A204.1 (cell line): ENCODE measurements at regions not wholly inside any gene's neighbourhood (a gene's known extent, or its start where the extent isn't known, plus 50 kb on each side); places are given as distances from the start of the nearest gene placed in this dataset.
"Not testable (repeated sequence)": the region's sequence is repeated elsewhere in the genome, so short reads cannot be mapped to it uniquely, and the experiment has no call there.

Source experiments
- FAIRE-seq: peaks from 2 replicates; lab custom pipeline; 2012; peaks lifted over from hg19 to GRCh38; lab: Jason Lieb, UNC

- FAIRE-seq, result no peak
Observed at GRCh38 chr2:64880193-64880951, 108.8 kb upstream of the SLC1A4 start.

DNA sequence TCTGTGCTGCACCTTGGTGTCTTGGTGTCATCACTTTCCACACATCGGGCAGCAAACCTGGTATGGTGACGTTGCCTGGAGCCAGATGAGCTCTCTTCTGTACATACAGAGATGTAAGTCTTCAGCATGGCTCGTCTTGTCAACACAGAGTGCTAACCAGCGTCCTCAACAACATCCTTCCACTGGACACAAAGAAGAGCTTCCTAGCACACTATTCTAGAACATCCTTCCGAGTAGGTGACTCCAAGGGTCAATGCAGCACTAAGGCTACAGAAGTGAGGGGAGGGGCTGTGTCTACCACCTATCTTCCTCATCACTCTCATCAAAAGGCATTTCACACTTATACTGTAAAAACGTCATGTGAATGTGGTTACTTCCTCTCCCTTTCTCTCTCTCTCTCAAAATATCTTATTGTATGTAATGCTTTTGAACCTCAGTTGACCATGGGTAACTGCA lies 108.1 kb upstream of the SLC1A4 start:
- FAIRE-seq, result no peak

- FAIRE-seq, result no peak
Observed at GRCh38 chr2:64887565-64887964, 101.6 kb upstream of the SLC1A4 start.

- FAIRE-seq, result no peak
Observed at GRCh38 chr2:64888591-64889309, 100.4 kb upstream of the SLC1A4 start.

DNA sequence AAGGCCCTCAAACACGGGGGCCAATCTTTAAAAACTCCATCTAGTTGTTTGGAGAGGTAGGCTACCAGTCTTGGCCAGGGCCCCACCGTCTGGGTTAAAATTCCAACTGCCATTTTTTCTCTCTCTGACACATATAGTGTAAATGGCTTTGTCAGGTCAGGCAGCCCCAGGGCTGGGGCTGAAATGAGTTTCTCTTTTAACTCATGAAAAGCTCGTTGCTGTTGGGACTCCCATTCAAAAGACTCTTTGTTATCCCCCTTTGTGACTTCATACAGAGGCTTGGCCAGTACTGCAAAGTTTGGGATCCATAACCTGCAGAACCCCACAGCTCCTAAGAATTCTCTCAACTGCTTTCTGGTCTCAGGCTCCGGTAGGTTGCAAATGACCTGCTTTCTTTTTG lies 99.4 kb upstream of the SLC1A4 start:
- FAIRE-seq, result no peak

- FAIRE-seq, result not testable (repeated sequence)
Observed at GRCh38 chr2:64896572-64896971, 92.6 kb upstream of the SLC1A4 start.

- FAIRE-seq, result no peak
Observed at GRCh38 chr2:64899081-64899865, 89.9 kb upstream of the SLC1A4 start.

GRCh38 chr2:64899876-64900275 lies 89.3 kb upstream of the SLC1A4 start:
- FAIRE-seq, result not testable (repeated sequence)

- no peak for FAIRE-seq
Observed at GRCh38 chr2:64904413-64905329, 84.5 kb upstream of the SLC1A4 start.

DNA sequence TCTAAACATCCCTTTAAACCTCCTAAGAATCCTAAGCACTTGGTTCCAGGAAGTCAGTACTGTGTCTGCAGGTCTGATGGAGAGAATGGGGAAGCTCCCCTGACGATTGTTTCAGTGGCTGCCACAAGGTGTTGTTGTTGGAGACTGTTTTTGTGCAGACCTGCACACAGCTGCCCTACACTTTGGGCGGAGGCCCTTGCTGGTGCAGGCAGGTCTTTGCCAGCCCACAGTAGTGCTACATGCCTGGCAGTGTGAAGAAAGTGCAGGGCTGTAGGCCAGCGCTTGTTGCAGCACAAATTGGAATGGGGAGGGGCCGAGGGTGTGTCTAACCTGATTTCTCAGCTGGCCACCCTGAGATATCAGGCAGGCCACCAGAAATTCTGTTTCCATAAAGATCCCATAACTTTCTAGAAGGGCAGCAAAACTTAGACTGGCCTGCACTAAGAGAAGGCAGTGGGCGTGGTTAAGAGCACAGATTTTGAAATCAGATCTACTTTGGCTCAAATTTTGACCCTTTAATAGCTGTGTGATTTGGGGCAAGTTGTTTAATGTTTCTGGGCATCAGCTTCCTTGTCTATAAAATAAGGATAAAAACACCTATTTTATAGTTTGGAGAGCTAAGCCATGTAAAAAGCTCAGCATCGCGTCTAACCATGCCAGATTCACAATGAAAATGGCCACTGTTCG lies 83.7 kb upstream of the SLC1A4 start:
- FAIRE-seq, result no peak

- FAIRE-seq, result no peak
Observed at GRCh38 chr2:64906853-64907536, 82.2 kb upstream of the SLC1A4 start.

GRCh38 chr2:64908406-64908805 lies 80.8 kb upstream of the SLC1A4 start:
- no peak for FAIRE-seq

- no peak for FAIRE-seq
Observed at GRCh38 chr2:64910523-64910922, 78.7 kb upstream of the SLC1A4 start.

DNA sequence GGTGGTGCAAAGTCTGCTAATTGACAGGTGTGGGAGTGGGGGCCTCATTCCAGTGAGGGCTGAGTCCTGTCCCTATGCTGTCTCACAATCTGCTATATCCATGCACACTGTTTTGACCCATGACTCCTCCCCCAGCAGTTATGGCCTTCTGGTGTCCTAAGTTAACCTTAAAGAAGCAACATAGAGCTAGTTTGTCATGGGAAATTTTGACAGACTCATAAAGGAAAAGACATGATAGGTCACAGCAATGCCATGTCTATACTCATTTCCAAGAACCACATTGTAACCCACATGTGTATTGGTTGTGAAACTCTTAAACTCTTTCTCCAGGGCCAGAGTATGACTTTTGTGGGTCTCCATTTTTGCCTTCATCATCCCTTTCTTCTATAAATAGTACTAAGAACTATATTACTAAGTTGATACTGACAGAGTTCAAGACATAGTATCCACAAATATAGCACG lies 78.2 kb upstream of the SLC1A4 start:
- FAIRE-seq, result no peak

DNA sequence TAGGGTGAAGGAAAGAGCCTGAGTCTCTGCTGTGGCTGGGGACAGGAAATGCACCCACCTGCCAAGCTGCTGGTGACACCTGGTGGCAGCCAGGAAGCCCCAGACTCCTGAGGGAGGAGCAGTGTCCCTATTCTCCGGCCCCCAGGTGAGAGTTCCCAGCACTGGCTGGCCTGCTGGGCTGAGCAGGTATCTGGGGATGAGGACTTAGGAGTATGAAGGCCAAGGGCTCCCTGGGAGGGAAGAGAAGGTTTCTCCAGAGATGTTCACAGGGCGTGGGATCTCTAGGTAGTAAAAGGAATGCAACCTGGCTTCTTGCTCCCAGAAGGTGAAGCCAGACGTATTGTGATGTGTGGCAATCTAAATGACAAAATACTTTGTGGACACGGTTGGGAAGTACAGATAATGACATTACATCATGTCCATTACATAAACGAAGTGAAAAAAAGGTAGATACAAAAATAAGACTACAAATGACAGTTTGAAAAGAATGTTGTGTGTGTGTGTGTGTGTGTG lies 75.8 kb upstream of the SLC1A4 start:
- no peak for FAIRE-seq

DNA sequence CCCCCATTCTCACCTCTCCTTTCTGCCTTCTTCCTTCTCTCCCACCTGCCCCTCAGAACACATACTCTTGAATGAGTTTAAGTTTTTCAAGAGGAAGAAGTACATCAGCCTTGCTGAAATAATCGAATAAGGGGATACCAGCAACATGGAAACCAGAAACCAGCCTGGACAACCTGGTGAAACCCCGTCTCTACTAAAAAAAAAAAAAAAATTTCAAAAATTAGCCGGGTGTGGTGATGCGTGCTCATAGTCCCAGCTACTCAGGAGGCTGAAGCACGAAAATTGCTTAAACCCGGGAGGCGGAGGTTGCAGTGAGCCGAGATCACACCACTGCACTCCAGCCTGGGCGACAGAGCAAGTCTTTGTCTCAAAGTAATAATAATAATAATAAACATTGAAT lies 75.0 kb upstream of the SLC1A4 start:
- FAIRE-seq, result no peak

GRCh38 chr2:64914735-64915509 lies 74.3 kb upstream of the SLC1A4 start:
- no peak for FAIRE-seq

GRCh38 chr2:64915510-64915900 lies 73.7 kb upstream of the SLC1A4 start:
- FAIRE-seq, result no peak

DNA sequence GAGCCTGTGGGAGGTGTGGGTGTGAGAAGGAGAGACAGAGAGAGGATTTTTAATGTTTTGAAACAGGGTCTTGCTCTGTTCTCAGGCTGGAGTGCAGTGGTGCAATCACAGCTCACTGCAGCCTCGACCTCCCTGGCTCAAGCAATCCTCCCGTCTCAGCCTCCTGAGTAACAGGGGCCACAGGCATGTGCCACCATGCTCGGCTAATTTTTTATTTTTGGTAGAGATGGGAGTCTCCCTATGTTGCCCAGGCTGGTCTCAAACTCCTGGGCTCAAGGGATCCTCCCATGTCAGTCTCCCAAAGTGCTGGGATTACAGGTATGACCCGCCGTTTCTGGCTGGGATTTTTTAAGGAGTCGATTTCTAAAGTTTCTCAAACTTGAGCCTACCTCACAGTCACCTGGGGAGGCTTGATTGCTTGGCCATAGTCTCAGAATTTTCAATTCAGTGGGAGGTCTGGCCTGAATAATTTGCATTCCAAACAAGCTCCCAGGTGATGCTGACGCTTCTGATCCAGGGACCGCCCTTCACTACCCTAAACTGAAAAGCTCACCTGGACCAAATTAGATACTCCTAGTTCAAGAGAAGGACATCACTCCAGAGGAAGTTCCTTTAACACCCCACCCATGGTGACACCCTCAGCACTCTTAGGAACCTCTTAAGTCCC lies 70.8 kb upstream of the SLC1A4 start:
- no peak for FAIRE-seq
